Fibroblast of pulmonary artery (primary cell): ENCODE measurements at regions not wholly inside any gene's neighbourhood (a gene's known extent, or its start where the extent isn't known, plus 50 kb on each side); places are given as distances from the start of the nearest gene placed in this dataset.

Source experiments
- DNase-seq: peaks from one replicate; pipeline ENCODE4 v3.0.0-alpha.2; 2010; ENCODE audit warnings: low read depth
- H3K4me3 ChIP-seq: replicated peaks from 2 replicates; pipeline ENCODE4 v1.5.1; 2011; ENCODE audit warnings: low read depth, mild to moderate bottlenecking, control low read depth, low read length, moderate library complexity
- CTCF ChIP-seq: IDR thresholded peaks from 2 replicates; pipeline ENCODE4 v1.5.1; 2011; ENCODE audit warnings: mild to moderate bottlenecking, control low read depth, low read length, inconsistent platforms; ENCODE audit errors: missing control alignments

GRCh38 chr13:32961724-32962123 lies 54.5 kb upstream of the KL start:
- DNase-seq, result no peak
- no peak for TF ChIP-seq CTCF
- no peak overlapping the region for H3K4me3 ChIP-seq

GRCh38 chr13:32962342-32962741 lies 53.9 kb upstream of the KL start:
- no peak for DNase-seq
- no peak for TF ChIP-seq CTCF
- no peak overlapping the region for H3K4me3 ChIP-seq

- DNase-seq, result no peak
- TF ChIP-seq CTCF, result no peak
- H3K4me3 ChIP-seq, result no peak overlapping the region
Measured at GRCh38 chr13:32964987-32965386, 51.2 kb upstream of the KL start.
